ENCODE measurements at regions not wholly inside any gene's neighbourhood (a gene's known extent, or its start where the extent isn't known, plus 50 kb on each side); places are given as distances from the start of the nearest gene placed in this dataset.

DNA sequence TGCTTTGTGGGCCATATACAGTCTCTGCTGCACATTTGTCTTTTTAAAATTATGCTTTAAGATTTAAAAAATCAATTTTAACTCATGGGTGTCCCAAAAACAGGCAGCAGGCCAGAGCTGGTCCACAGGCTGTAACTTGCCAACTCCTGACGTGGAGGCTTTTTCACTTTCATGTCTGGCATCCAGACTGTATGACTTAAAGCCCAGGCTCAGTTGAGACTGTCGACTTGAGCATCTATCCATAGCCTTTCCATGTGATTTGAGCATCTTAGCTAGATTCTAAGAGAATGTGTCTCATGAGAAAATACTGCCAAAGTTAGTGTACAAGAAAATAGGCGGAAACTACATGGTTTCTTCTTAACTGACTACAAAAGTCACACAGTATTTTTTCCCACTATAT lies 559.0 kb upstream of the TUSC1 start:
- no peak for TF ChIP-seq CTCF (IDR thresholded peaks at IDR 0.05)
- TF ChIP-seq POLR2A (IDR thresholded peaks at IDR 0.05) = no peak
